ENCODE measurements at regions not wholly inside any gene's neighbourhood (a gene's known extent, or its start where the extent isn't known, plus 50 kb on each side); places are given as distances from the start of the nearest gene placed in this dataset.
"Not testable (repeated sequence)": the region's sequence is repeated elsewhere in the genome, so short reads cannot be mapped to it uniquely, and the experiment has no call there.

- H3K27ac ChIP-seq, result no peak overlapping the region
- no peaks in the 10 kb centered on the region for H3K4me1 ChIP-seq
- DNase-seq, result no peak
- no peaks in the 10 kb centered on the region for H3K36me3 ChIP-seq
- intact Hi-C loops (cut with DNase I), result no loop called here
- no peaks in the 10 kb centered on the region for H3K27me3 ChIP-seq
- H3K9ac ChIP-seq (ENCODE audit: low read depth in 2 of 2, low read length in 2 of 2), result no peak overlapping the region
- TF ChIP-seq CTCF (IDR thresholded peaks at IDR 0.05), result peak; percentile 54
- H3K4me3 ChIP-seq, result no peak overlapping the region
- H3K9me3 ChIP-seq, result no peaks in the 10 kb centered on the region
These were observed 466.9 kb upstream of the NRSN1 start for GRCh38 chr6:23659125-23659524.

GRCh38 chr6:23661549-23661948 is 464.5 kb upstream of the NRSN1 start:
- Histone ChIP-seq H3K27me3 (no peaks in the 10 kb centered on the region), H3K27ac (no peak overlapping the region), H3K4me3 (no peak overlapping the region), H3K36me3 (no peaks in the 10 kb centered on the region), H3K4me1 (no peaks in the 10 kb centered on the region), H3K9ac (ENCODE audit: low read depth in 2 of 2, low read length in 2 of 2) (no peak overlapping the region), H3K9me3 (no peaks in the 10 kb centered on the region)
- no peak for DNase-seq
- no peak for TF ChIP-seq CTCF (IDR thresholded peaks at IDR 0.05)
- intact Hi-C loops (cut with DNase I), result no loop called here

- DNase-seq, result no peak
- Histone ChIP-seq H3K9ac (ENCODE audit: low read depth in 2 of 2, low read length in 2 of 2) (no peak overlapping the region), H3K27me3 (no peaks in the 10 kb centered on the region), H3K4me3 (no peak overlapping the region), H3K4me1 (no peaks in the 10 kb centered on the region), H3K9me3 (no peaks in the 10 kb centered on the region), H3K36me3 (no peaks in the 10 kb centered on the region), H3K27ac (no peak overlapping the region)
- intact Hi-C loops (cut with DNase I), result no loop called here
- TF ChIP-seq CTCF (IDR thresholded peaks at IDR 0.05), result no peak
These were observed 462.9 kb upstream of the NRSN1 start for GRCh38 chr6:23663096-23663495.

GRCh38 chr6:23663652-23664051 is 462.4 kb upstream of the NRSN1 start:
- Histone ChIP-seq H3K27ac (no peak overlapping the region), H3K9me3 (no peaks in the 10 kb centered on the region), H3K4me3 (no peak overlapping the region), H3K27me3 (no peaks in the 10 kb centered on the region), H3K9ac (ENCODE audit: low read depth in 2 of 2, low read length in 2 of 2) (no peak overlapping the region), H3K36me3 (no peaks in the 10 kb centered on the region), H3K4me1 (no peaks in the 10 kb centered on the region)
- TF ChIP-seq CTCF (IDR thresholded peaks at IDR 0.05), result no peak
- DNase-seq, result no peak
- intact Hi-C loops (cut with DNase I), result no loop called here

- H3K27ac ChIP-seq; DNase-seq; H3K9ac ChIP-seq (ENCODE audit: low read depth in 2 of 2, low read length in 2 of 2); H3K4me3 ChIP-seq; H3K4me1 ChIP-seq; H3K36me3 ChIP-seq; H3K27me3 ChIP-seq; intact Hi-C loops (cut with DNase I); H3K9me3 ChIP-seq: not testable (repeated sequence)
These were observed 460.1 kb upstream of the NRSN1 start for GRCh38 chr6:23665911-23666310.

GRCh38 chr6:23672737-23673136 is 453.3 kb upstream of the NRSN1 start:
- no peak overlapping the region for H3K4me3 ChIP-seq
- intact Hi-C loops (cut with DNase I), result no loop called here
- H3K36me3 ChIP-seq, result no peaks in the 10 kb centered on the region
- H3K27ac ChIP-seq, result no peak overlapping the region
- H3K9ac ChIP-seq (ENCODE audit: low read depth in 2 of 2, low read length in 2 of 2), result no peak overlapping the region
- TF ChIP-seq CTCF (IDR thresholded peaks at IDR 0.05), result no peak
- no peaks in the 10 kb centered on the region for H3K9me3 ChIP-seq
- no peaks in the 10 kb centered on the region for H3K27me3 ChIP-seq
- DNase-seq, result no peak
- H3K4me1 ChIP-seq, result no peaks in the 10 kb centered on the region
